GM23248 (cell line): ENCODE measurements at regions not wholly inside any gene's neighbourhood (a gene's known extent, or its start where the extent isn't known, plus 50 kb on each side); places are given as distances from the start of the nearest gene placed in this dataset.

Source experiments
- DNase-seq: peaks from one replicate; pipeline ENCODE4 v3.0.0-alpha.2; 2015
- H2AFZ ChIP-seq: fragments of 200-600 bp; sonication (generic); 2 replicates; pipeline ENCODE4 v1.6.1; 2016; ENCODE audit warnings: antibody characterized with exemption
- H3F3A ChIP-seq: fragments of 200-600 bp; sonication (generic); 2 replicates; pipeline ENCODE4 v1.6.1; 2016; ENCODE audit warnings: mild to moderate bottlenecking, antibody characterized with exemption, mixed run types; ENCODE audit not compliant: insufficient read depth
- H3K27ac ChIP-seq: fragments of 200-600 bp; sonication (generic); 2 replicates; pipeline ENCODE4 v1.5.1; 2016; ENCODE audit warnings: mild to moderate bottlenecking
- H3K27me3 ChIP-seq: fragments of 200-600 bp; sonication (generic); replicated peaks from 2 replicates; pipeline ENCODE4 v1.6.1; 2016; ENCODE audit warnings: mild to moderate bottlenecking; ENCODE audit not compliant: insufficient read depth
- H3K36me3 ChIP-seq: fragments of 200-600 bp; sonication (generic); 2 replicates; pipeline ENCODE4 v1.6.1; 2016; ENCODE audit warnings: low read depth, mild to moderate bottlenecking
- H3K4me1 ChIP-seq: fragments of 200-600 bp; sonication (generic); 2 replicates; pipeline ENCODE4 v1.6.1; 2016; ENCODE audit warnings: mild to moderate bottlenecking; ENCODE audit not compliant: insufficient read depth
- H3K4me2 ChIP-seq: fragments of 200-600 bp; sonication (generic); one replicate; pipeline ENCODE4 v1.6.1; 2016; ENCODE audit warnings: mild to moderate bottlenecking; ENCODE audit not compliant: unreplicated experiment
- H3K4me3 ChIP-seq: fragments of 200-600 bp; sonication (generic); 2 replicates; pipeline ENCODE4 v1.5.1; 2016; ENCODE audit warnings: mild to moderate bottlenecking
- H3K79me2 ChIP-seq: fragments of 200-600 bp; sonication (generic); 2 replicates; pipeline ENCODE4 v1.6.1; 2016; ENCODE audit warnings: mild to moderate bottlenecking; ENCODE audit not compliant: insufficient read depth
- H3K9ac ChIP-seq: fragments of 200-600 bp; sonication (generic); 2 replicates; pipeline ENCODE4 v1.6.1; 2016; ENCODE audit warnings: mild to moderate bottlenecking
- H3K9me2 ChIP-seq: fragments of 200-600 bp; sonication (generic); 2 replicates; pipeline ENCODE4 v1.6.1; 2016; ENCODE audit warnings: mixed run types, mild to moderate bottlenecking, moderate library complexity; ENCODE audit not compliant: insufficient read depth
- H3K9me3 ChIP-seq: fragments of 200-600 bp; sonication (generic); one replicate; pipeline ENCODE4 v1.6.1; 2017; ENCODE audit warnings: low read depth
- H4K20me1 ChIP-seq: fragments of 200-600 bp; sonication (generic); 2 replicates; pipeline ENCODE4 v1.6.0; 2016; ENCODE audit not compliant: insufficient read depth
- EZH2 ChIP-seq: fragments of 200-600 bp; sonication (generic); IDR thresholded peaks from 2 replicates; pipeline ENCODE4 v1.6.1; 2018; ENCODE audit warnings: antibody characterized with exemption, mild to moderate bottlenecking; ENCODE audit not compliant: insufficient read depth, poor library complexity, severe bottlenecking
- EZH2phosphoT487 ChIP-seq: fragments of 200-600 bp; sonication (generic); IDR thresholded peaks from 2 replicates; pipeline ENCODE4 v1.6.1; 2018; ENCODE audit warnings: antibody characterized with exemption, moderate library complexity, mild to moderate bottlenecking, low read depth; ENCODE audit not compliant: insufficient read depth
- WGBS, 2 experiments: methylation state at CpG; one replicate each; pipeline ENCODE4 v1.1.6; 2015 to 2017; ENCODE audit warnings: low lambda C conversion rate in 2 of 2, low coverage in 1 of 2; ENCODE audit errors: missing lambda C conversion rate in 2 of 2; 5-methylcytosine and 5-hydroxymethylcytosine counted together
- in situ Hi-C: fragments of 300-500 bp; cut with MboI; formaldehyde crosslinking; loops from 2 replicates; pipeline ENCODE4 v1.15.0; 2020

GRCh38 chr2:67936969-67937368 lies 125.8 kb downstream of the C1D start:
- no peak overlapping the region for H3K4me3 ChIP-seq
- H3K79me2 ChIP-seq: no peaks in the 10 kb centered on the region
- no peaks in the 10 kb centered on the region for H4K20me1 ChIP-seq
- no peak overlapping the region for H3K9ac ChIP-seq
- in situ Hi-C loops: no loop called here
- no peak overlapping the region for H2AFZ ChIP-seq
- H3K4me2 ChIP-seq: no peak overlapping the region
- no peaks in the 10 kb centered on the region for H3F3A ChIP-seq
- 70% methylated on average over 3 of the region's 3 CpGs for WGBS, 2 experiments
- H3K9me2 ChIP-seq: no peaks in the 10 kb centered on the region
- DNase-seq: no peak
- TF ChIP-seq EZH2: no peak
- TF ChIP-seq EZH2phosphoT487: no peak
- no peak overlapping the region for H3K27ac ChIP-seq
- no peaks in the 10 kb centered on the region for H3K9me3 ChIP-seq
- H3K4me1 ChIP-seq: no peaks in the 10 kb centered on the region
- H3K36me3 ChIP-seq: no peaks in the 10 kb centered on the region
- no peaks in the 10 kb centered on the region for H3K27me3 ChIP-seq

DNA sequence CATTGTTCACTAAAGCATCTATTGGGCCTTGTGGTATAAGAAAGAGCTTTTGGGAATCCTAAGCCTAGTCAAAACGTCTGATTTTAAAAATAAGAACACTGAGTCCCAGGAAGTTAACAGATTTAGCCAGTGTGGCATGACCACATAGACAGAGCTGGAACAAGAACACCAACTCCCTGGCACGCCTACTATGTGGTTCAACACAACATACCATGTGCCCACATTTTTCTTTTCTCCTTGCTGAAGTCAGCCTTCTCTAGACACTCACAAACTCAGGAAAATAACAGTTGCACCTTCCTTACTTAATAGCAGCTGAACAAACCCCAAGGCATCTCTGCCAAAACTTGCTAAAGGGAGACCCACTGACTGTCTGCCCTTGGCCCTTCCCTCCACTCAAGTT lies 124.8 kb downstream of the C1D start:
- Histone ChIP-seq H2AFZ (no peak overlapping the region), H3F3A (no peaks in the 10 kb centered on the region), H3K9me2 (no peaks in the 10 kb centered on the region), H3K4me3 (no peak overlapping the region), H3K9ac (no peak overlapping the region), H3K4me2 (no peak overlapping the region), H3K9me3 (no peaks in the 10 kb centered on the region), H3K4me1 (no peaks in the 10 kb centered on the region), H3K27me3 (no peaks in the 10 kb centered on the region), H3K27ac (no peak overlapping the region), H3K79me2 (no peaks in the 10 kb centered on the region), H3K36me3 (no peaks in the 10 kb centered on the region), H4K20me1 (no peaks in the 10 kb centered on the region)
- WGBS, 2 experiments: 52 to 53% methylated on average over 2 of the region's 2 CpGs
- in situ Hi-C loops: no loop called here
- DNase-seq: no peak
- TF ChIP-seq EZH2: no peak
- no peak for TF ChIP-seq EZH2phosphoT487

DNA sequence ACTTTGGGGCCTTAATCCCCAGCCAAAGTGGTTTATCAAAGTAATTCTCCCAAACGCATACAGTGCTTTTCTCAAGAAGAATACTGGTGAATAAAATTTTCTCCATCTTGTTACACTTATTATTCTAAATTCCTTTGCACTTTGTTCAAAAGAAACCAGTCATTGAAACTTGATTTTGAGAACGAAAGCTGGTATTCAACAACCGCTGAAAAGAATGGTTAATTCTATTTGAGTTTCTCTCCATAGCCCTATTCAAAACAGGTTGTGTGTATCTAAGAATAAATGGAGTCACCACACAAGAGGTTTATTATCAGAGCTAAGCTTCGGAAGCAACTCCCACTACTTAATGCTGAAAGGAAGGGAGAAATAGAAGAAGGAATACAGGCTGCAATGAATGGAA lies 117.7 kb downstream of the C1D start:
- Histone ChIP-seq H2AFZ (no peak overlapping the region), H3K27me3 (no peaks in the 10 kb centered on the region), H3F3A (no peaks in the 10 kb centered on the region), H3K27ac (no peak overlapping the region), H3K4me2 (no peak overlapping the region), H3K9ac (no peak overlapping the region), H3K4me1 (no peaks in the 10 kb centered on the region), H4K20me1 (no peaks in the 10 kb centered on the region), H3K79me2 (no peaks in the 10 kb centered on the region), H3K4me3 (no peak overlapping the region), H3K9me3 (no peaks in the 10 kb centered on the region), H3K36me3 (no peaks in the 10 kb centered on the region), H3K9me2 (no peaks in the 10 kb centered on the region)
- 95 to 96% methylated on average over 4 of the region's 4 CpGs for WGBS, 2 experiments
- in situ Hi-C loops: no loop called here
- no peak for DNase-seq
- TF ChIP-seq EZH2 (no peak), EZH2phosphoT487 (no peak)

GRCh38 chr2:67945940-67946339 lies 116.9 kb downstream of the C1D start:
- Histone ChIP-seq H3K4me1 (no peaks in the 10 kb centered on the region), H4K20me1 (no peaks in the 10 kb centered on the region), H3K9me2 (no peaks in the 10 kb centered on the region), H3K9me3 (no peaks in the 10 kb centered on the region), H3K27me3 (no peaks in the 10 kb centered on the region), H3F3A (no peaks in the 10 kb centered on the region), H3K79me2 (no peaks in the 10 kb centered on the region), H2AFZ (peak overlapping the region; percentile 57; the same call in 1 of the 2 replicates), H3K27ac (no peak overlapping the region), H3K36me3 (no peaks in the 10 kb centered on the region), H3K9ac (no peak overlapping the region), H3K4me2 (no peak overlapping the region), H3K4me3 (no peak overlapping the region)
- DNase-seq: peak; percentile 4
- 71 to 80% methylated on average over 4 of the region's 4 CpGs for WGBS, 2 experiments
- no peak for TF ChIP-seq EZH2phosphoT487
- TF ChIP-seq EZH2: no peak
- in situ Hi-C loops: no loop called here

DNA sequence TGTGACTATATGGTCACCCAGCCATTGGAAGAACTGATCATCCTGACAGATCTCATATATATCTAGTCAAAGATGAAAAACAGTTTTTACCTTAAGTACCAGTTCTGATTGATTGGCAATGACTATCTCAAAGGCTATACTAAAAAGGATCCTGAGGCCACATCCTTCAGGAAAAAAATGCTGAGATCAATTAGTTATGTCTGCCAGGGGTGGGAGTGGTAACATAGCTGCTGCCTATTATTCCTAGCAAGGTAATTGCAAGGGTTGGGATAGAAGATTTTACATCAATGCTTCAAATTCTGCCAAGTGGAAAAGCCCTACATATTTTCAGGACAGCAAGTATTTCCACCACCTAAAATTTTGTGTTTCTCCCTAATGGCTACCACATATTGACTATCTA lies 114.7 kb downstream of the C1D start:
- Histone ChIP-seq H3K79me2 (no peaks in the 10 kb centered on the region), H3K36me3 (no peaks in the 10 kb centered on the region), H3K4me3 (no peak overlapping the region), H3K4me1 (no peaks in the 10 kb centered on the region), H3K9ac (no peak overlapping the region), H3K27ac (no peak overlapping the region), H2AFZ (no peak overlapping the region), H3K9me2 (no peaks in the 10 kb centered on the region), H3F3A (no peaks in the 10 kb centered on the region), H3K4me2 (no peak overlapping the region), H4K20me1 (no peaks in the 10 kb centered on the region), H3K9me3 (no peaks in the 10 kb centered on the region), H3K27me3 (no peaks in the 10 kb centered on the region)
- DNase-seq: no peak
- in situ Hi-C loops: no loop called here
- TF ChIP-seq EZH2phosphoT487 (no peak), EZH2 (no peak)
